Thyroid gland (tissue), 4 donors: ENCODE measurements at regions not wholly inside any gene's neighbourhood (a gene's known extent, or its start where the extent isn't known, plus 50 kb on each side); places are given as distances from the start of the nearest gene placed in this dataset.
"Not testable (repeated sequence)": the region's sequence is repeated elsewhere in the genome, so short reads cannot be mapped to it uniquely, and the experiment has no call there.

Experiments
- DNase-seq, 2 donors: peaks; one replicate each; pipeline ENCODE4 v3.0.0-alpha.2; 2019
- H3K27ac ChIP-seq, 3 donors: fragments of 200-600 bp; sonication (generic); 1 replicate in 2 of 3; 2 replicates in 1 of 3; pipeline ENCODE4 v1.5.1; 2016 to 2019; ENCODE audit warnings: mild to moderate bottlenecking in 1 of 3, moderate library complexity in 1 of 3
- H3K27me3 ChIP-seq: fragments of 200-600 bp; sonication (generic); one replicate; pipeline ENCODE4 v1.5.1; 2019
- H3K36me3 ChIP-seq, 2 donors: fragments of 200-600 bp; sonication (generic); one replicate each; pipeline ENCODE4 v1.5.1; 2016 to 2019
- H3K4me1 ChIP-seq, 2 donors: fragments of 200-600 bp; sonication (generic); one replicate each; pipeline ENCODE4 v1.5.1; 2017 to 2019
- H3K4me3 ChIP-seq, 3 donors: fragments of 200-600 bp; sonication (generic); replicated peaks in 1 of 3; 1 replicate in 2 of 3; 2 replicates in 1 of 3; pipeline ENCODE4 v1.5.1; 2016; ENCODE audit warnings: mild to moderate bottlenecking in 1 of 3
- H3K9me3 ChIP-seq: fragments of 200-600 bp; sonication (generic); one replicate; pipeline ENCODE4 v1.5.1; 2017
- POLR2A ChIP-seq, 2 donors: fragments of 450-650 bp; IDR thresholded peaks; one replicate each; pipeline ENCODE4 v1.6.1; 2017; ENCODE audit warnings: antibody characterized with exemption in 2 of 2, mild to moderate bottlenecking in 2 of 2, moderate library complexity in 1 of 2
- WGBS, 2 donors: methylation state at CpG; one replicate each; pipeline ENCODE4 v1.1.5; 2017; 5-methylcytosine and 5-hydroxymethylcytosine counted together
- intact Hi-C: fragments of 100-400 bp; cut with DNase I; formaldehyde crosslinking; loops from one replicate; pipeline ENCODE4 v1.15.1; 2023
- TF ChIP-seq, protein P1 (sequence below), 6 experiments: fragments of 200-600 bp in 3 of 6; fragments of 450-650 bp in 3 of 6; sonication (generic) in 3 of 6; IDR thresholded peaks; one replicate each; pipeline ENCODE4 v1.5.1; 2016 to 2019; ENCODE audit warnings: antibody characterized with exemption in 6 of 6, mild to moderate bottlenecking in 2 of 6, inconsistent platforms in 1 of 6, moderate library complexity in 1 of 6

- Histone ChIP-seq H3K27me3 (no peaks in the 10 kb centered on the region), H3K36me3 (no peaks in the 10 kb centered on the region), H3K4me1 (no peaks in the 10 kb centered on the region), H3K9me3 (no peaks in the 10 kb centered on the region), H3K4me3 (no peak overlapping the region), H3K27ac (no peak overlapping the region)
- intact Hi-C loops = no loop called here
- WGBS, 2 donors = 84 to 91% methylated on average over 2 of the region's 2 CpGs
- no peak for DNase-seq
- TF ChIP-seq, protein P1, sequence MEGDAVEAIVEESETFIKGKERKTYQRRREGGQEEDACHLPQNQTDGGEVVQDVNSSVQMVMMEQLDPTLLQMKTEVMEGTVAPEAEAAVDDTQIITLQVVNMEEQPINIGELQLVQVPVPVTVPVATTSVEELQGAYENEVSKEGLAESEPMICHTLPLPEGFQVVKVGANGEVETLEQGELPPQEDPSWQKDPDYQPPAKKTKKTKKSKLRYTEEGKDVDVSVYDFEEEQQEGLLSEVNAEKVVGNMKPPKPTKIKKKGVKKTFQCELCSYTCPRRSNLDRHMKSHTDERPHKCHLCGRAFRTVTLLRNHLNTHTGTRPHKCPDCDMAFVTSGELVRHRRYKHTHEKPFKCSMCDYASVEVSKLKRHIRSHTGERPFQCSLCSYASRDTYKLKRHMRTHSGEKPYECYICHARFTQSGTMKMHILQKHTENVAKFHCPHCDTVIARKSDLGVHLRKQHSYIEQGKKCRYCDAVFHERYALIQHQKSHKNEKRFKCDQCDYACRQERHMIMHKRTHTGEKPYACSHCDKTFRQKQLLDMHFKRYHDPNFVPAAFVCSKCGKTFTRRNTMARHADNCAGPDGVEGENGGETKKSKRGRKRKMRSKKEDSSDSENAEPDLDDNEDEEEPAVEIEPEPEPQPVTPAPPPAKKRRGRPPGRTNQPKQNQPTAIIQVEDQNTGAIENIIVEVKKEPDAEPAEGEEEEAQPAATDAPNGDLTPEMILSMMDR (IDR thresholded peaks at IDR 0.05) = no peak
- no peak for TF ChIP-seq POLR2A (IDR thresholded peaks at IDR 0.05)
Observed at GRCh38 chr5:28958581-28958980, 1920.2 kb upstream of the CDH9 start.

DNA sequence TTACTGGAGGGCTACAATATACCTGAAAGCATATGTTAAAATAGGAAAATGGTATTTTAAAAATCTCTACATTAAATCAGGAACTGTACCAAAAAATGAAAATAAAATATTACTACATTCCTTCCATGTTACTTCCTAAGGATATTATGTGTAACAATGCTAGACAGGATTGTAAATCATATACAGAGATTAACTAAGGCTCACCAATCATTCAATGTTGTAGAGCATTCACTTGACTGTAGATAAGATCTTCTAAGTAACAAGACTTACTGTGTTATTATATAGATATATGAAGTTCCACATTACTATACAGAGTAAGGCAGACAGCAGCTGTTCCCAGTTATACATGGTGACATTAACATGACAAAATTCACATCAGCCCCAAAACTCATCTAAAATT, 1919.1 kb upstream of the CDH9 start:
- H3K4me1 ChIP-seq = no peaks in the 10 kb centered on the region
- H3K4me3 ChIP-seq = no peak overlapping the region
- DNase-seq = no peak
- H3K9me3 ChIP-seq = no peaks in the 10 kb centered on the region
- intact Hi-C loops = no loop called here
- no peaks in the 10 kb centered on the region for H3K36me3 ChIP-seq
- TF ChIP-seq, protein P1 (IDR thresholded peaks at IDR 0.05) = no peak
- no peak for TF ChIP-seq POLR2A (IDR thresholded peaks at IDR 0.05)
- H3K27me3 ChIP-seq = no peaks in the 10 kb centered on the region
- no peak overlapping the region for H3K27ac ChIP-seq

- H3K27me3 ChIP-seq = no peaks in the 10 kb centered on the region
- no peaks in the 10 kb centered on the region for H3K9me3 ChIP-seq
- H3K4me1 ChIP-seq = no peaks in the 10 kb centered on the region
- 85 to 88% methylated on average over 4 of the region's 4 CpGs for WGBS, 2 donors
- DNase-seq = no peak
- no peaks in the 10 kb centered on the region for H3K36me3 ChIP-seq
- TF ChIP-seq POLR2A (IDR thresholded peaks at IDR 0.05) = no peak
- TF ChIP-seq, protein P1 (IDR thresholded peaks at IDR 0.05) = no peak
- no peak overlapping the region for H3K4me3 ChIP-seq
- H3K27ac ChIP-seq = no peak overlapping the region
- intact Hi-C loops = no loop called here
Observed at GRCh38 chr5:28954074-28954473, 1915.7 kb upstream of the CDH9 start.

DNA sequence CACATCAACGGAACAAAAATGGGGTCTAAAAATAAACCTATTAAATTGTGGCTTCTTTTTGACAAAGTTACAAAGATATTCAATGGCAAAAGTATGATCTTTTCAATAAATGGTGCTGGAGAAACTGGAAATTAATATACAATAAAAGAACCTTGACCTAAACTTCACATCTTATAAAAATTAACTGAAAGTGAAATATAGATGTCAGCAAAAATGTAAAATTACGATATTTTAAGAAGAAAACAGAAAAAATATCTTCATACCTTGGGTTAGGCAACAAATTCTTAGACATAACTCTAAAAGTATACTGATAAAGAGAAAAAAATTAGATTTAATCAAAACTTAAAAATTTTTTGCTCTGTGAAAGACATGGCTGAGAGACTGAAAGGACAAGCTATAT, 1909.5 kb upstream of the CDH9 start:
- no peaks in the 10 kb centered on the region for H3K27me3 ChIP-seq

DNA sequence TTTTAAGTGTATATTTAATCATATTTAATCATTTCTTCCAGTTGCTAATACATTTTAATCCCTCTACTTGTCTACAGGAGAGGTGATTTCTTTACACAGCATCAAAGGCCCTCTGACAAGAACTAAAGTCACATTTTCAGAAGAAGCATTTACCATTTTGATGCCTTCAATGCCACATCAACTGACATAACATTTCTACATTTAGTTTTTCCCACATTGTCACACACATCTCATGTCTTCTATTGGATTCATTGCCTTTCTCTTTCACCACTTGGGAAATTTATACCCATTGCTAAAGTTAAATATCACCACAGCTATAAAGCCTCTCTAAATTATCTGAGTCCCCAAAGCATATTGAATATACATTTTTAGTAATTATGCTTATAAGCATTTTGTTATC, 1907.5 kb upstream of the CDH9 start:
- H3K27ac ChIP-seq = no peak overlapping the region
- H3K4me1 ChIP-seq = no peaks in the 10 kb centered on the region
- H3K27me3 ChIP-seq = no peaks in the 10 kb centered on the region
- no peaks in the 10 kb centered on the region for H3K9me3 ChIP-seq
- DNase-seq = no peak
- intact Hi-C loops = no loop called here
- no peak for TF ChIP-seq POLR2A (IDR thresholded peaks at IDR 0.05)
- TF ChIP-seq, protein P1 (IDR thresholded peaks at IDR 0.05) = no peak
- no peak overlapping the region for H3K4me3 ChIP-seq
- no peaks in the 10 kb centered on the region for H3K36me3 ChIP-seq

More for the DNA sequence above, 1909.5 kb upstream of the CDH9 start:
- Histone ChIP-seq H3K4me1 (no peaks in the 10 kb centered on the region), H3K27ac (no peak overlapping the region), H3K36me3 (no peaks in the 10 kb centered on the region), H3K9me3 (no peaks in the 10 kb centered on the region), H3K4me3 (no peak overlapping the region)
- WGBS, 2 donors = 79 to 87% methylated on average over 2 of the region's 2 CpGs
- intact Hi-C loops = no loop called here
- no peak for DNase-seq
- TF ChIP-seq POLR2A (IDR thresholded peaks at IDR 0.05) = no peak
- TF ChIP-seq, protein P1 (IDR thresholded peaks at IDR 0.05) = no peak

- whole genome bisulfite sequencing, 2 donors = 77 to 81% methylated on average over 5 to 21 of the region's 24 CpGs
- H3K4me1 ChIP-seq, H3K36me3 ChIP-seq, intact Hi-C loops, H3K27ac ChIP-seq, H3K4me3 ChIP-seq, H3K9me3 ChIP-seq, DNase-seq, H3K27me3 ChIP-seq: not testable (repeated sequence)
Observed at GRCh38 chr5:28929366-28929765, 1891.0 kb upstream of the CDH9 start.

GRCh38 chr5:28928327-28928790, 1890.0 kb upstream of the CDH9 start:
- H3K9me3 ChIP-seq, H3K27me3 ChIP-seq, H3K36me3 ChIP-seq, intact Hi-C loops, DNase-seq, H3K27ac ChIP-seq, H3K4me3 ChIP-seq, H3K4me1 ChIP-seq: not testable (repeated sequence)
- WGBS, 2 donors = 80 to 93% methylated on average over 3 to 14 of the region's 23 CpGs
